ENCODE measurements at regions not wholly inside any gene's neighbourhood (a gene's known extent, or its start where the extent isn't known, plus 50 kb on each side); places are given as distances from the start of the nearest gene placed in this dataset.
"Not testable (repeated sequence)": the region's sequence is repeated elsewhere in the genome, so short reads cannot be mapped to it uniquely, and the experiment has no call there.

DNA sequence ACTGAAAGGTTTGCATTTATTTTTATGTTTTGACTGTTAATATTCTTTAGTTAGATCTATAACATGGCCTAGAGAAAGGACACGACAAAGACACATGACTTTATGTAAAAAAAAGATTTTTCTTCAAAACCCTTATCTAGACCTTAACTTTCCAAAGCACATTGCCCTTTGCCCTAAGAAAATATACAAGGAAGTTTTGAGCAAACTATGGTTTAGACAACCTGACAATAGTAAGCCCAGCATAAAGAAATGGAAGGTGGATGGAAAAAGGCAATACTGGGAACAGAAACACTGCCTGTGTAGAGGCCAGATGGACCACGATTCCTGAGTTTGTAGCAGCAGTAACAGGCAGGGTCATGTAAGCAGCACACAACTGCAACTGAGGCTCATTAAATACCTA, 724.0 kb downstream of the GALC start:
- DNase-seq: no peak
- Mint-ChIP-seq H3K9me3 (peaks cover 12% of the 10 kb centered on the region), H3K4me1 (no peaks in the 10 kb centered on the region), H3K4me3 (no peak overlapping the region), H3K36me3 (ENCODE audit: low read depth) (no peaks in the 10 kb centered on the region), H3K27me3 (no peaks in the 10 kb centered on the region), H3K27ac (no peak overlapping the region)
- ChIA-PET POLR2A (no interaction called here), CTCF (no interaction called here)

- ChIA-PET CTCF (no interaction called here), POLR2A (no interaction called here)
- H3K9me3 Mint-ChIP-seq: peaks cover 10% of the 10 kb centered on the region
These were observed 728.2 kb downstream of the GALC start for GRCh38 chr14:87264796-87265195.

DNA sequence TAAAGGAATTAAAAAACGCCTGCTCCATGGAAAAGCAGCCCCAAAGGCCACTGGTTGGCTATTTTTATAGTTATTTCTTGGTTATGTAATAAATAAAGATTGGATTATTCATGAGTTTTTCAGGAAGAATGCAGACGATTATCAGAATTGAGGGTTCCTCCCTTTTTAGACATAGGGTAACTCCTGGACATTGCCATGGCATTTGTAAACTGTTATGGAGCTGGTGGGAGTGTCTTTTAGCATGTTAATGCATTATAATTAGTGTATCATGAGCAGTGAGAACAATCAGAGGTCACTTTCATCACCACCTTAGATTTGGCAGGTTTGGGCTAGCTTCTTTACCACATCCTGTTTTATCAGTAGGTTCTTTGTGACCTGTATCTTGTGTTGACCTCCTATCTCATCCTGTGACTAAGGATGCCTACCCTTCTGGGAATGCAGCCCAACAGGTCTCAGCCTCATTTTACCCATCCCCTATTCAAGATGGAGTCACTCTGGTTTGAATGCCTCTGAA, 728.7 kb downstream of the GALC start:
- Mint-ChIP-seq H3K4me1 (no peaks in the 10 kb centered on the region), H3K27me3 (no peaks in the 10 kb centered on the region), H3K9me3 (peaks cover 12% of the 10 kb centered on the region), H3K36me3 (ENCODE audit: low read depth) (no peaks in the 10 kb centered on the region), H3K27ac (no peak overlapping the region), H3K4me3 (no peak overlapping the region)
- DNase-seq: no peak
- ChIA-PET POLR2A (no interaction called here), CTCF (no interaction called here)

More at GRCh38 chr14:87264796-87265195, 728.2 kb downstream of the GALC start:
- no peak for DNase-seq
- Mint-ChIP-seq H3K27me3 (no peaks in the 10 kb centered on the region), H3K36me3 (ENCODE audit: low read depth) (no peaks in the 10 kb centered on the region), H3K27ac (no peak overlapping the region), H3K4me1 (no peaks in the 10 kb centered on the region), H3K4me3 (no peak overlapping the region)

DNA sequence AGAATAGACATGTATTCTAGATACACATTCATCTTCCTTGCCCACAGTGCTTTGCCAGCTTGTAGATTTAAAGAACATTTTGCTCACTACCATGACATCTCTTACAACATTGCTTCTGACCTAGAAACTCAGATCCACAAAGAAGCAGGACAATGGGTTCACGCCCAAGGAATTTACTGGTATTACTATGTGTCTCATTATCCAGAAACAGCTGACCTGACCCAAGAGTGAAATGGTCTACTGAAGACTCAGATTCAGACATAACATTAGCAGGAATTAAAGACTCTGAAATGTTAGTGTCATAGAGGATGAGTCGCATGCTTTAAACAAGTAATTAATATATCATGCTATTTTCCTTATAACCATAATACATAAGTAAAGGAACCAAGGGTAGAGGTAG, 731.4 kb downstream of the GALC start:
- H3K27ac Mint-ChIP-seq: no peak overlapping the region
- H3K4me1 Mint-ChIP-seq: no peaks in the 10 kb centered on the region
- CTCF ChIA-PET: no interaction called here
- no peaks in the 10 kb centered on the region for H3K36me3 Mint-ChIP-seq (ENCODE audit: low read depth)
- POLR2A ChIA-PET: no interaction called here
- no peaks in the 10 kb centered on the region for H3K27me3 Mint-ChIP-seq
- H3K9me3 Mint-ChIP-seq: peaks cover 13% of the 10 kb centered on the region
- no peak for DNase-seq
- H3K4me3 Mint-ChIP-seq: no peak overlapping the region

- H3K4me1 Mint-ChIP-seq: no peaks in the 10 kb centered on the region
- H3K36me3 Mint-ChIP-seq (ENCODE audit: low read depth): no peaks in the 10 kb centered on the region
- H3K9me3 Mint-ChIP-seq: peaks cover 13% of the 10 kb centered on the region
- no peaks in the 10 kb centered on the region for H3K27me3 Mint-ChIP-seq
- H3K27ac Mint-ChIP-seq: no peak overlapping the region
- no peak for DNase-seq
- ChIA-PET POLR2A (no interaction called here), CTCF (no interaction called here)
- H3K4me3 Mint-ChIP-seq: no peak overlapping the region
These were observed 732.5 kb downstream of the GALC start for GRCh38 chr14:87260460-87260859.

- peaks cover 9% of the 10 kb centered on the region for H3K9me3 Mint-ChIP-seq
- H3K4me3 Mint-ChIP-seq: no peak overlapping the region
- no peak for DNase-seq
- H3K27ac Mint-ChIP-seq: no peak overlapping the region
- no peaks in the 10 kb centered on the region for H3K36me3 Mint-ChIP-seq (ENCODE audit: low read depth)
- no peaks in the 10 kb centered on the region for H3K4me1 Mint-ChIP-seq
- no peaks in the 10 kb centered on the region for H3K27me3 Mint-ChIP-seq
- POLR2A ChIA-PET: no interaction called here
- CTCF ChIA-PET: no interaction called here
These were observed 735.6 kb downstream of the GALC start for GRCh38 chr14:87257421-87257820.

DNA sequence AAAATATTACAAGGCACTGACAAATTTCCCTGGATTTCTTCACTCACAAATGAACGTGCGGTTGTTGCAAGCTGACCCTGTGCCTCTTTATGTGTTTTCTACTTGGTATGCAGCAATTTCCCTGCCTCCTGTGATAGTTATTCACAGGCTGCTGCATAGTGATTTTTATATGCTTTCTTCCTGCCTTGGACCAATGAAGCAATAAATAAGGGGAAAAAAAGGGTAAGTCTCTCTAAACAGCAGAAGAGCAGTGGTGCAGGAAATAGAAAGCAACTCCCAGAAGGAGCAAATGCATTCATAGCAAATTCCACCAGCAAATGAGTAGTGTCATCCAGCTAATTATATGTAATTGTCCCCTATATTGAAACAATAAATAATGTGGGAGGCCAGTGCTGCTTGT, 737.9 kb downstream of the GALC start:
- Mint-ChIP-seq H3K4me3 (no peak overlapping the region), H3K27me3 (no peaks in the 10 kb centered on the region), H3K27ac (no peak overlapping the region), H3K36me3 (ENCODE audit: low read depth) (no peaks in the 10 kb centered on the region), H3K9me3 (peaks cover 4% of the 10 kb centered on the region), H3K4me1 (no peaks in the 10 kb centered on the region)
- ChIA-PET POLR2A (no interaction called here), CTCF (no interaction called here)
- DNase-seq: no peak

GRCh38 chr14:87254331-87254874, 738.6 kb downstream of the GALC start:
- Mint-ChIP-seq H3K36me3 (ENCODE audit: low read depth) (no peaks in the 10 kb centered on the region), H3K4me1 (no peaks in the 10 kb centered on the region), H3K9me3 (peaks cover 2% of the 10 kb centered on the region), H3K27me3 (no peaks in the 10 kb centered on the region), H3K27ac (no peak overlapping the region), H3K4me3 (no peak overlapping the region)
- DNase-seq: no peak
- ChIA-PET CTCF (no interaction called here), POLR2A (no interaction called here)

- H3K4me1 Mint-ChIP-seq; DNase-seq; H3K36me3 Mint-ChIP-seq (ENCODE audit: low read depth); H3K27ac Mint-ChIP-seq; H3K9me3 Mint-ChIP-seq; POLR2A ChIA-PET; H3K27me3 Mint-ChIP-seq; CTCF ChIA-PET; H3K4me3 Mint-ChIP-seq: not testable (repeated sequence)
These were observed 739.2 kb downstream of the GALC start for GRCh38 chr14:87253791-87254190.

- ChIA-PET POLR2A (no interaction called here), CTCF (no interaction called here)
- no peak for DNase-seq
These were observed 740.9 kb downstream of the GALC start for GRCh38 chr14:87252103-87252502.

GRCh38 chr14:87251011-87251410, 742.0 kb downstream of the GALC start:
- POLR2A ChIA-PET: no interaction called here
- CTCF ChIA-PET: no interaction called here
- no peaks in the 10 kb centered on the region for H3K36me3 Mint-ChIP-seq (ENCODE audit: low read depth)
- no peaks in the 10 kb centered on the region for H3K9me3 Mint-ChIP-seq
- H3K27me3 Mint-ChIP-seq: no peaks in the 10 kb centered on the region
- no peak overlapping the region for H3K27ac Mint-ChIP-seq
- no peaks in the 10 kb centered on the region for H3K4me1 Mint-ChIP-seq
- no peak for DNase-seq
- H3K4me3 Mint-ChIP-seq: no peak overlapping the region

More at GRCh38 chr14:87252103-87252502, 740.9 kb downstream of the GALC start:
- no peaks in the 10 kb centered on the region for H3K4me1 Mint-ChIP-seq
- H3K9me3 Mint-ChIP-seq: no peaks in the 10 kb centered on the region
- no peak overlapping the region for H3K4me3 Mint-ChIP-seq
- no peaks in the 10 kb centered on the region for H3K27me3 Mint-ChIP-seq
- no peak overlapping the region for H3K27ac Mint-ChIP-seq
- H3K36me3 Mint-ChIP-seq (ENCODE audit: low read depth): no peaks in the 10 kb centered on the region

DNA sequence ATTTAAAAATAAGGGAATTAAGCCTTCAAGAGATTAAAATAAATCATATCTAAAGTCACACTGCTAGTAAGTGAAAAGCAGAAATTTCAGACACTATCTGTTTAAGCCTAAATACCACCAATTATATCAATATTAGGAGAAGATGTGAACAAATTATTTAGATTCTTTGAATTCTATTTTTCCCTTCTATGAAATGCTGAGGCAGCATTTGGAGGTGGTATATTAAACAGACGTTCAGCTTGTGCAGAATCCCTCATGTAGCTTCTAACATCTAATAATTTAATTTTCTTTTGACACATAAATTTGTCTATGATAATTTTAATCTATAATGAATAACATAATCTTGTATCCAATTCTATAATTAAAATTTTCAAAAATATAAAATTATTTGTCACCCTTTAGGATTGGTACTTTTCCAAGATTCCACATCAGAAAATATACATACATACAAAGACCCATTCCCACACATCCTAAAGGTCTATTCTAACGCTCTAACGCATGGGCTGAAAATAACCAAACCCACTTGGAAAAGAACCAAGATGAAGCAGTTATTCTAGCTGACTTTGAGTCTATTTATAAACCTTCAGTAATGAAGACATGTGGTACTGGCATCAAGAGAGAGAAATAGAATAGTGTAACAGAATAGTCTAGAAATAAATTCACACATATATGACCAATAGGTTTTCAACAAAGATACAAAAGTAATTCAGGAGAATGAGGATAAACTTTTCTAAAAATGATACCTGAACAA, 751.8 kb downstream of the GALC start:
- no peak for DNase-seq
- no peaks in the 10 kb centered on the region for H3K27me3 Mint-ChIP-seq
- no peak overlapping the region for H3K4me3 Mint-ChIP-seq
- no peaks in the 10 kb centered on the region for H3K4me1 Mint-ChIP-seq
- no peaks in the 10 kb centered on the region for H3K36me3 Mint-ChIP-seq (ENCODE audit: low read depth)
- H3K27ac Mint-ChIP-seq: no peak overlapping the region
- ChIA-PET CTCF (no interaction called here), POLR2A (no interaction called here)
- no peaks in the 10 kb centered on the region for H3K9me3 Mint-ChIP-seq

- DNase-seq; POLR2A ChIA-PET; H3K36me3 Mint-ChIP-seq (ENCODE audit: low read depth); H3K4me3 Mint-ChIP-seq; H3K4me1 Mint-ChIP-seq; H3K9me3 Mint-ChIP-seq; CTCF ChIA-PET; H3K27me3 Mint-ChIP-seq; H3K27ac Mint-ChIP-seq: not testable (repeated sequence)
These were observed 752.7 kb downstream of the GALC start for GRCh38 chr14:87240319-87240718.

DNA sequence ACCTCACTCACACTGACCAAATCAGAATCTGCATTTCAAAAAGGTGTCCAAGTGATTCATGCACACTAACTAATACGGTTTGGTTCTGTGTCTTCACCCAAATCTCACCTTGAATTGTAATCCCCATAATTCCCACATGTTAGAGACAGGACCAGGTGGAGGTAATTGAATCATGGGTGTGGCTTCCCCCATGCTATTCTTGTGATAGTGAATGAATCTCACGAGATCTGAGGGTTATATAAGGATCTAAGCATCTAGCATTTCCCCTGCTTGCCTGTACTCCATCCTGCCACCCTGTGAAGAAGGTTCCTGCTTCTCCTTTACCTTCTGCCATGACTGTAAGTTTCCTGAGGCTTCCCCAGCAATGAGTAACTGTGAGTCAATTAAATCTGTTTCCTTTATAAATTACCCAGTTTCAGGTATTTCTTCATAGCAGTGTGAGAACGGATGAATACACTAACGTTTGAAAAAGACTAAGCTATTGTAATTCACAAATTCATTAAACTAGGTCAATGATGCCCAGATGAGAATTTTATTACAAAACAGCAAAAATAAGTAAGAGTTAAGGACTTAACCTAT, 759.1 kb downstream of the GALC start:
- POLR2A ChIA-PET: no interaction called here
- Mint-ChIP-seq H3K36me3 (ENCODE audit: low read depth) (no peaks in the 10 kb centered on the region), H3K9me3 (peaks cover 9% of the 10 kb centered on the region)

More for the DNA sequence above, 759.1 kb downstream of the GALC start:
- Mint-ChIP-seq H3K27me3 (no peaks in the 10 kb centered on the region), H3K27ac (no peak overlapping the region), H3K4me3 (no peak overlapping the region), H3K4me1 (no peaks in the 10 kb centered on the region)
- DNase-seq: no peak
- CTCF ChIA-PET: no interaction called here
